ENCODE measurements at regions not wholly inside any gene's neighbourhood (a gene's known extent, or its start where the extent isn't known, plus 50 kb on each side); places are given as distances from the start of the nearest gene placed in this dataset.
"Not testable (repeated sequence)": the region's sequence is repeated elsewhere in the genome, so short reads cannot be mapped to it uniquely, and the experiment has no call there.

DNA sequence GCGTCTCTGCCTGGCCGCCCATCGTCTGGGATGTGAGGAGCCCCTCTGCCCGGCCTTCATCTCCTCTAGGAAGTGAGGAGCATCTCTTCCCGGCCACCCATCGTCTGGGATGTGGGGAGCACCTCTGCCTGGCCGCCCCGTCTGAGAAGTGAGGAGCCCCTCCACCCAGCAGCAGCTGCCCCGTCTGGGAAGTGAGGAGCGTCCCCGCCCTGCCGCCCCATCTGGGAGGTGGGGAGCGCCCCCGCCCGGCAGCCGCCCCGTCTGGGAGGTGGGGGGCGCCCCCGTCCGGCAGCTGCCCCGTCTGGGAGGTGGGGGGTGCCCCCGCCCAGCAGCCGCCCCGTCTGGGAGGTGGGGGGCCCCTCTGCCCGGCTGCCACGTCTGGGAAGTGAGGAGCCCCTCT lies 153.7 kb upstream of the MYRIP start:
- not testable (repeated sequence) for DNase-seq (ENCODE audit: low spot score)

DNA sequence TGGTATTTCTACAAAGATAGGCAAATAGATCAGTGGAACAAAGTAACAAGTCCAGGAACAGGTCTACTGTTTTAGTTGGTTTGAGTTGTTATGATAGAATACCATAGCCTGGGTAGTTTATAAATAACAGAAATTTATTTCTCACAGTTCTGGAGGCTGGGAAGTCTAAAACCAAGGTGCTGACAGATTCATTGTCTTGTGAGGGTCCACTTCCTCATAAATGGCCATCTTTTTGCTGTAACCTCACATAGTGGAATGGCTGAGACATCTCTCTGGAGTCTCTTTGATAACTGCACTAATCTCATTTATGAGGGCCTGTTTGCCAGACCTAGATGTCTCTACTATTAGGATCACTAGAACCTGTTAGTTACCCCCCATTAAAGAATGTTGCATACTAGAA lies 152.3 kb upstream of the MYRIP start:
- DNase-seq (ENCODE audit: low spot score): no peak

DNA sequence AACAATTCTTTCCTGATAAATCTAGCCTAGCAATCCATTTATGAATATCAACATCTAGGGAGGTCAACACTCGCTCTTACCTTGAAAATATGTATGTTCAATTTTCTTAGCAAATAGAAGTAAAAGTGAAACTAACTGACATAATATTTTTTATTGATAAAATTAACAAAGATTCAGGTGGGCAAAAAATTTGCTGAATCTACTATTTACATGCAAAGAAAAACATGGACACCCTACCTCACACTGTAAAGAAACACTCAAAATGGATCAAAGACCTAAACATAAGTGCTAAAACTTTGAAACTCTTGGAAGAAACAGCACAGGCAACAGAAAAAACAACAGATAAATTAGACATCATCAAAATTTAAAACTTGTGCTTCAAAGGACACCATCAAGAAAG lies 151.6 kb upstream of the MYRIP start:
- DNase-seq (ENCODE audit: low spot score): no peak

DNA sequence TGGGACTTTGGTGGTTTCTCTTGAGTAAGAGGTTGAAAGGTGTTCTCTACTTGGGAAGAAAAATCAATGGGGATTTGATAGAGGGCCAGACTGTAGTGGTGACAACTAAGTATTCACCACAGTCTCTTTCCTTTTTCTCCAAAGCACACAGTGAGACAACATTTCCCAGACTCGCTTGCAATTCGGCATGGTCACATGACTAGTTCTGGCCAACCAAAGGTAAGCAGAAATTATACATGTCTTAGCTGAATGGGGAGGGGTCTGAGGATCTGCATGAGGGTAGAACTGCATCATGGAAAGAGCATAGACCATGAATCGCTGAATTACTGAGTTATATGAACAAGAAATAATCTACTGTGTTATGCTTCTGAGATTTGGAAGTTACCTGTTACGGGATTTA lies 144.5 kb upstream of the MYRIP start:
- DNase-seq (ENCODE audit: low spot score): no peak

GRCh38 chr3:39665441-39665840 lies 144.0 kb upstream of the MYRIP start:
- no peak for DNase-seq (ENCODE audit: low spot score)

GRCh38 chr3:39668420-39668819 lies 141.0 kb upstream of the MYRIP start:
- DNase-seq (ENCODE audit: low spot score): no peak

DNA sequence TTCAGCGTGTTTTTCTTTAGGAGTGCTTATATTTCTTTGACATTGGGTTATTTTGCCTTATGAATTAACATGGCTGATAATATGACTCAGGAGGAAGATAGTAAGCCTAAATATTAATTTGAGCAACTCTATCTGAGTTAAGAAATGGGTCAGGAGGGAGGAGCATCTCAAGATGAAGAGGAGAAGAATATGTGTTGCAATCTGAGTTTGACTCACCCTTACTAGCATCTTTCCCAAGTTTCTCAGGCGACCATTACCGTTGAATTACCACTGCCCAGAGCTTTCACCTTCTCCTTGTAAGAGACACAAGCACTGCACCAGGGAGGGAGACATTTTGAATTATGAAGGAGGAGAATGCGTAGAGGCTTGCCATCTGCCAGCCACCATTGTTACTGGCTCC lies 138.3 kb upstream of the MYRIP start:
- DNase-seq (ENCODE audit: low spot score): no peak

DNA sequence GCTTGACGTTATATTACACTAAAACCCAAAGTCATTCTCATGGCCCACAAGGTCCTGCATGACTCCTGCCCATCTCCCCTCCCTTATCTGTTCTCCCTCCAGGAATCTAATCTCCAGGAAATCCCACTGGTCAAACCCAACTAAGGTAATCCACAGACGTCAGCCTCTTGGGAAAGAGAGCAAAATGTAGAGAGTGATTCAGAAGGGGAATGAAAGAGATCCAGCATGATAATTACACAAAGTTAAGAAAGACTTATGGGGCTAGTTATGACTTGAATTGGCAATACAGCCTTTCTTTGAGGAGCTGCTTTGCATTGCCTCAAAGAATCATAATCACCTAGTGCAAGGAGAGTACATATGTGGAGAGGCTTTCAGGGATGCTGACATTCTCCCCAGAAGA lies 137.8 kb upstream of the MYRIP start:
- DNase-seq (ENCODE audit: low spot score): no peak

DNA sequence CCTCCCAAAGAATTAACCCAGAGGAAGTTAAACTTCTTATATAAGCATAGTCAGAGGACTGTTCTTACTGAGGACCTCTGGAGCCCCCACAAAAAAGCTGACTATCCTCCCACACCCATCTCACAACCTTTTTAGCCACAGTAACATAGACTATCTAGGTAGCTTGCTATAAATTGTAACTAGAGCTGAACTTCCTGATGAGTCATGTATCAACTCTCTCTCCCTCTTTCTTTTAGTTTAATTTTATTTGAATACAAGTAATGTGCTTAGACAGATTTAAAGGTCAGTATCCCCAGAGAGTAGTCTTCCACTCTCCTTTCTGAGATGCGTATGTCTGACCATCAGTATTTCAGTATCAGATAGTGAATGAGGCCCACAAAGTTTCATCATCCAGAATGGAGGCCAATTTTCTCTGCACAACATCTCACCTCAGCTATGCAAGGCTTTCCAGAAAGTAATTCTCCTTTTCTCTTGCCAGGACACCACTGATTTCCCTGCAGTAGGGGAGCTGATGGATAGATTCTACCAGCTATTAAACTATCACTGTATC lies 104.0 kb upstream of the MYRIP start:
- DNase-seq (ENCODE audit: low spot score): no peak

DNA sequence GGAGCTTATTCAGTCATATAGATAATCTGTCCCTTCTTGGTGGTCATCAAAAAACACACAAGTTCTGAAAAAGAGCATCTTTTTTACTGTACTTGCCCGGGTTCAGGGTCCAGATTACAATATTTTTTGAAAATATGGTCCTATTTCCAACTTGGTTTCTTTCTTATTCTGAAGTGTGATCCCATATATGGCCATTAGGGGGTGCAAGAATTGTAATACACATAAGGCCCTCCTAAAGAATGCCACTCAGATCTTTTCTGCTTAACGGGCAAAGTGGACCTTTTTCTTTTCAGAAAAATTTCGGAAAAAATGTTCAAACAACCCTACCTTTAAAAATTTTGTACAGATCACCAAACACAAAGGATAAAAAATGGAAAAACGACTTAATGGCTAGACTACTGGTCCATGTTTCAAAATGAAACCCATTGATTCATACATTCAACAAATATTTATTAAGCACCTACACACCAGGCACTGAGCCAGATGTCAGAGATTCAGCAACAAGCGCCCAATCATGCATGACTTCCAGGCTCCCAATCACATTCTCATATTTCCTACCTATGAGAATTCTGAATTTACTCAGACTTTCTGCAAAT lies 102.0 kb upstream of the MYRIP start:
- DNase-seq (ENCODE audit: low spot score): no peak

- DNase-seq (ENCODE audit: low spot score): no peak
These were observed 96.9 kb upstream of the MYRIP start for GRCh38 chr3:39712413-39713048.

DNA sequence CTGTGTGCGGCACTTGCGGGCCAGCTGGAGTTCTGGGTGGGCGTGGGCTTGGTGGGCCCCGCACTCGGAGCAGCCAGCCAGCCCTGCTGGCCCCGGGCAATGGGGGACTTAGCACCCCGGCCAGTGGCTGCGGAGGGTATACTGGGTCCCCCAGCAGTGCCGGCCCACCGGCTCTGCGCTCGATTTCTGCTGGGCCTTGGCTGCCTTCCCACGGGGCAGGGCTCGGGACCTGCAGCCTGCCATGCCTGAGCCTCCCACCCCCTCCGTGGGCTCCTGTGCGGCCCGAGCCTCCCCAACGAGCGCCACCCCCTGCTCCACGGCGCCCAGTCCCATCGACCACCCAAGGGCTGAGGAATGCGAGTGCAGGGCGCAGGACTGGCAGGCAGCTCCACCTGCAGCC lies 96.1 kb upstream of the MYRIP start:
- not testable (repeated sequence) for DNase-seq (ENCODE audit: low spot score)

DNA sequence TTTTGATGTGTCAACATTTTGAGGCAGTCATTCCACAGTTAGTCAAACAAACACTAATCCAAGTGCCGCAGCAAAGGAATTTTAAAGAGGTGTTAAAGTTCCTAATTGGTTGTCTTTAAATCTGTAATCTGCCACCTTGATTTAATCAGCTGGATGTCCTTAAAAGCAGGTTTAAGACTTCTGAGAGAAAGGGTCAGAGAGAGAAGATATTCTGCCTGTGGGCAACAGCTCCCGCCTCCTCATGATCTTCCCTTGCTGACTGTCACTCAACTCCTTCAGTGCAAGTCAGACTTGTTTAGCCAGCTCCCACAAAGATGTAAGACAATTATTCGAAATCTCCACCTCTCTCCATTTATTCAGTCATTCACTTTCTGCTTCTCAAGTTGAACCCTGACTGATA lies 92.6 kb upstream of the MYRIP start:
- no peak for DNase-seq (ENCODE audit: low spot score)

- DNase-seq (ENCODE audit: low spot score): no peak
These were observed 90.5 kb upstream of the MYRIP start for GRCh38 chr3:39718674-39719595.

DNA sequence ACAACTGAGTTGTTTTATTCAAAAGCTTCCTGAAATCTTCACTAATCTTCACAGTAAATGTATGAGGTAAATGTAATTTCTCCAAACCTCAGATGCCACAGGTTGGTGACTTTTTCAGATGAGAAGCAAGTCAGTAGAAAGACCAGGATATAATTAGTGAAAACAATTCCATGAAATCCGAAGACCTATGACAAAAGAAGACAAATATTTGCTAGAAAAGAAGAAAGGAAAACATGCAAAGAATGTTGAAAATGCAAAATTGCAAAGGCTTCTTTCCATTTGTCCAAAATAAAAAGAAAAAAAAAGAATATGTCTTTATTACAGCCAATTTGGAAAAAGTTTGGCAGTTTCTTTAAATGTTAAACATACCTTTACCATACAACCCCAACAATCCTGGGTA lies 88.3 kb upstream of the MYRIP start:
- DNase-seq (ENCODE audit: low spot score): no peak

DNA sequence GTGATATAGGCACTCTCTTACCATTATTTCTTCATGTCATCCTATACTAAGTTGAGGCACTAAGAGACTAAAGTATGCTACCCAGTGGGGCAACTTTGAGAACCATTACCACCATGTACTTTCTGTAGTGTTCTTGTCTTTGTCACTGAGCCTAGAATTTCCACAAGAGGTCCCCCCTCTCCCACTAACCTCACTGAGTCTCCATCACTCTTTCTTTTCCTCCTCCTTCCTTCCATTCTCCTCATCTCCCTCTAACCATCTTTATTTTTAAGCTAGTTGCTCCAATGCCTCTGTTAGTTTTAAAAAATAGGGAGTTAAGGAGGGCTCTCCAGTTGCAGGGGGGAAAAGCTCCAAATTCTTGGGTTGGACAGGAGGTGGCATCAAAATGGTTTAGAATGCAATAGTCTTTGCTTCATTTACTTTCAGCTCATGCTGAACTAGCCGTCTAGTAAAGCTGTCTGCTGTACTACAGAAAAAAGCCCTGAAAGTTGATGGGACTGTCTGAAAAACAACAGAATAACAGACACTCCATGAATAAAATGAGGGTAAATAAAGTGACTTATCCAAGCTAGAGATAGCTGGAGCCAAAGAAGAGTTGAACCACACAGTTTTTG lies 85.1 kb upstream of the MYRIP start:
- no peak for DNase-seq (ENCODE audit: low spot score)

DNA sequence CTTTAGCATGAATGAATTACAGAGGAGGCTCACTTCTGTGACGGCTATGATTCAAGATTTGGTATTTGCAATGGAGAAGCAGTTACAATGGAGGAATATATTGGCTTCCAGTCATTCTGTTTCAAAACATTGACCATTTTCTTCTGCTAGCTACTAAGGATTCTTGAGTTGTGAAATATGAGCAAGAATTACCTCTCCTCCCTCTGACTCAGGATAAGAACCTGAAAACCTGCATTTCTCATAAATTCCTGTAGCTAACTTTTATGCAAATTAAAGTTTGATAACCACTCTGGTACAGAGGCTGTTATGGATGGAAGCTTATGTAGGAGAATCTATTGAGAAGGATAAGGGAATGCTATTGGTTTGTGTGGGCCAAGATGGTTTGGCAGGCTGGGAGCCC lies 84.1 kb upstream of the MYRIP start:
- DNase-seq (ENCODE audit: low spot score): no peak

- DNase-seq (ENCODE audit: low spot score): no peak
These were observed 82.0 kb upstream of the MYRIP start for GRCh38 chr3:39727415-39727814.

GRCh38 chr3:39733804-39734203 lies 75.6 kb upstream of the MYRIP start:
- DNase-seq (ENCODE audit: low spot score): no peak

DNA sequence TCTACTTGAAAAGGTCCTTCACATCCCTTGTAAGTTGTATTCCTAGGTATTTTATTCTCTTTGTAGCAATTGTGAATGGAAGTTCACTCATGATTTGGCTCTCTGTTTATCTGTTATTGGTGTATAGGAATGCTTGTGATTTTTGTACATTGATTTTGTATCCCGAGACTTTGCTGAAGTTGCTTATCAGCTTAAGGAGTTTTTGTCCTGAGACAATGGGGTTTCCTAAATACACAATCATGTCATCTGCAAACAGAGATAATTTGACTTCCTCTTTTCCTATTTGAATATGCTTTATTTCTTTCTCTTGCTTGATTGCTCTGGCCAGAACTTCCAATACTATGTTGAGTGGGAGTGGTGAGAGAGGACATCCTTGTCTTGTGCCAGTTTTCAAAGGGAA lies 69.8 kb upstream of the MYRIP start:
- not testable (repeated sequence) for DNase-seq (ENCODE audit: low spot score)

GRCh38 chr3:39744746-39745145 lies 64.7 kb upstream of the MYRIP start:
- no peak for DNase-seq (ENCODE audit: low spot score)

DNA sequence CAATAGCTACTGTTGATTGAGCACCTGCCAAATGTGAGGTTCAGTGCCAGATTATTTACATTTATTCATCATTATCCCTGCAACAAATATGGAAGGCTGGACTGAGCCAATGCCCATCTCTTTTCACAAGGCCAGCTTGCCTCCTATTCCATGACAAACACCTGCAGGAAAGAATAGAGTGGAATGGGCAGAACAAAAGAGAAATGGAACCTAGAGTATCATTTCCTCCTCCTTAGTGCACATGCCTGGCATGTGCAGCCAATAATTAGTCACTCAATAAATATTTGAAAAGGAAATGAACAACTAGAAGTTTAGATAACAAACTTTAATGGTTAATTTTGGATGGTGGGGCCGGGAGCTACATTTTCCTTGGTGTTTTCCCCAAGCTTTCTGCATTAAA lies 61.4 kb upstream of the MYRIP start:
- DNase-seq (ENCODE audit: low spot score): no peak

DNA sequence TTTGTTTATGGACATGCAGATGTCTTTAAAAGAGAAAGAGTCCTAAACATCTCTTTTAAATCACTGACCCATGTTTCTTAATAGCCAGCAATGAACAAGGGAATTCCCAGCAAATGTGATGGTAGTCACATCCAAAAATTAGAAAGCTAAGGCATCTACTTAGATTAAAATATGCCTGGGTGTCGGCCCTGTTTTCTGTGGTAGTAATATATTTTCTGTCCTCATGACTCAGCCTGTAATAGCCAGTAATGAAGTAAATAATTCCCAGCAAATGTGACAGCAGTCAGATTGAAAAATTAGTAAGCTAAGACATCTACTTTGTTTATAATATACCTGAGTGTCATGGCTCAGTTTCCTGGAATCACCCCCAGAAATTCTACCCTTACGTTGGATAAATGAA lies 60.6 kb upstream of the MYRIP start:
- no peak for DNase-seq (ENCODE audit: low spot score)
